ENCODE measurements at regions not wholly inside any gene's neighbourhood (a gene's known extent, or its start where the extent isn't known, plus 50 kb on each side); places are given as distances from the start of the nearest gene placed in this dataset.

DNA sequence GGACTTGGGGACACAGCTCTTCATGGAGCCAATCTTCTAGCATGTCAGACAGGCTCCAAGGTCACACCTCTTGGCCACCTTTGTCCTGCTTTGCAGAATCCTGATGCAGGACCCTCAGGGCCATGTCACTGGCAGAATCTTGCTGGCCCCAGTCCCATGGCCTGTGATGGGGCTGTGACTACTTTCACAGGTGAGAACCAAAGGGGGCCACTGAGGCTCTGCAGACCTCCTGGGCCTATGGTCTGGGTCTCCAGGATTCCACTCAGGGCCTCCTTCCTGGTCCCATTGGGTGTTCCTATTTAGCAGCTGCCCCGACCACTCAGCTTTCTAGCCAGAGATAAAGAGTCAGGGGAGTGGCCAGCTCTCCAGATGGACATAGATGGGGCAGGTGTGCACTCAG, 238.7 kb downstream of the MATN1 start:
- H3K9me3 ChIP-seq (ENCODE audit: insufficient read depth, low read depth, low read length), result peaks cover 16% of the 10 kb centered on the region
- no peaks in the 10 kb centered on the region for H4K20me1 ChIP-seq (ENCODE audit: insufficient read depth, low read length)
- no peak overlapping the region for H2AFZ ChIP-seq (ENCODE audit: low read depth, low read length)
- H3K36me3 Mint-ChIP-seq (ENCODE audit: low read depth, unreplicated experiment), result peaks cover 4% of the 10 kb centered on the region
- no peak overlapping the region for H3K4me3 ChIP-seq (ENCODE audit: insufficient read depth, low read depth, low read length)
- no peaks in the 10 kb centered on the region for H3K36me3 ChIP-seq (ENCODE audit: insufficient read depth, low read length)
- DNase-seq (ENCODE audit: low read depth) (no peak), FAIRE-seq (no peak)
- H3K9ac ChIP-seq (ENCODE audit: low read length), result no peak overlapping the region
- no peaks in the 10 kb centered on the region for H3K4me1 ChIP-seq (ENCODE audit: insufficient read depth, low read length)
- peaks cover 2% of the 10 kb centered on the region for H3K27me3 ChIP-seq (ENCODE audit: insufficient read depth, low read length)
- H3K9me3 Mint-ChIP-seq (ENCODE audit: unreplicated experiment), result peaks cover 26% of the 10 kb centered on the region
- H3K27ac ChIP-seq (ENCODE audit: low read depth, low read length), result no peak overlapping the region
- H3K4me1 Mint-ChIP-seq (ENCODE audit: low read depth, unreplicated experiment), result no peaks in the 10 kb centered on the region
- H3K4me3 Mint-ChIP-seq (ENCODE audit: unreplicated experiment), result no peak overlapping the region
- H3K27me3 Mint-ChIP-seq (ENCODE audit: low read depth, unreplicated experiment), result peaks cover 13% of the 10 kb centered on the region
- H3K4me2 ChIP-seq (ENCODE audit: low read length), result no peak overlapping the region
- TF ChIP-seq EZH2 (IDR thresholded peaks at IDR 0.05; ENCODE audit: insufficient read depth, low read length), result no peak
- TF ChIP-seq, protein P1, sequence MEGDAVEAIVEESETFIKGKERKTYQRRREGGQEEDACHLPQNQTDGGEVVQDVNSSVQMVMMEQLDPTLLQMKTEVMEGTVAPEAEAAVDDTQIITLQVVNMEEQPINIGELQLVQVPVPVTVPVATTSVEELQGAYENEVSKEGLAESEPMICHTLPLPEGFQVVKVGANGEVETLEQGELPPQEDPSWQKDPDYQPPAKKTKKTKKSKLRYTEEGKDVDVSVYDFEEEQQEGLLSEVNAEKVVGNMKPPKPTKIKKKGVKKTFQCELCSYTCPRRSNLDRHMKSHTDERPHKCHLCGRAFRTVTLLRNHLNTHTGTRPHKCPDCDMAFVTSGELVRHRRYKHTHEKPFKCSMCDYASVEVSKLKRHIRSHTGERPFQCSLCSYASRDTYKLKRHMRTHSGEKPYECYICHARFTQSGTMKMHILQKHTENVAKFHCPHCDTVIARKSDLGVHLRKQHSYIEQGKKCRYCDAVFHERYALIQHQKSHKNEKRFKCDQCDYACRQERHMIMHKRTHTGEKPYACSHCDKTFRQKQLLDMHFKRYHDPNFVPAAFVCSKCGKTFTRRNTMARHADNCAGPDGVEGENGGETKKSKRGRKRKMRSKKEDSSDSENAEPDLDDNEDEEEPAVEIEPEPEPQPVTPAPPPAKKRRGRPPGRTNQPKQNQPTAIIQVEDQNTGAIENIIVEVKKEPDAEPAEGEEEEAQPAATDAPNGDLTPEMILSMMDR (IDR thresholded peaks at IDR 0.05; ENCODE audit: insufficient read depth, low read depth, low read length), result no peak
- no peaks in the 10 kb centered on the region for H3K79me2 ChIP-seq (ENCODE audit: insufficient read depth, low read length)
- H3K27ac Mint-ChIP-seq (ENCODE audit: unreplicated experiment), result no peak overlapping the region

DNA sequence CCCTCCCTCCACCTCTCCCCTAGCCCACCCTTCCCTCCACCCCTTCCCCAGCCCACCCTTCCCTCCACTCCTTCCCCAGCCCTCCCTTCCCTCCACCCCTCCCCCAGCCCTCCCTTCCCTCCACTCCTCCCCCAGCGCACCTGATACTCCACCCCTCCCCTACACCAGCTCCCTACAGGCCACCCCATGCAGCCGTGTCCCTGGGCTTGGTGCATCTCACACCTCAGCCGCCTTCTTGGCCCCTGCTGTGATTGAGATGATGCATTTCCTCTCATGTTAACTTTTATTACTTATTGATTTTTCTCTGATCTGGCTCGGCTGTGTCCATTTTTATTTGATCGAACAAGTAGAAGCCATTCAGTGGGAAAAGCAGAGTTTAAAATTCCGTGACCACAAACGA, 243.8 kb downstream of the MATN1 start:
- Histone ChIP-seq H3K4me1 (ENCODE audit: insufficient read depth, low read length) (no peaks in the 10 kb centered on the region), H3K4me3 (ENCODE audit: insufficient read depth, low read depth, low read length) (no peak overlapping the region), H2AFZ (ENCODE audit: low read depth, low read length) (no peak overlapping the region)

More for the DNA sequence above, 243.8 kb downstream of the MATN1 start:
- Histone ChIP-seq H3K27ac (ENCODE audit: low read depth, low read length) (no peak overlapping the region), H3K27me3 (ENCODE audit: insufficient read depth, low read length) (no peaks in the 10 kb centered on the region), H3K36me3 (ENCODE audit: insufficient read depth, low read length) (no peaks in the 10 kb centered on the region), H3K4me2 (ENCODE audit: low read length) (no peak overlapping the region), H4K20me1 (ENCODE audit: insufficient read depth, low read length) (no peaks in the 10 kb centered on the region), H3K9ac (ENCODE audit: low read length) (no peak overlapping the region), H3K9me3 (ENCODE audit: insufficient read depth, low read depth, low read length) (peaks cover 16% of the 10 kb centered on the region), H3K79me2 (ENCODE audit: insufficient read depth, low read length) (no peaks in the 10 kb centered on the region)
- peaks cover 4% of the 10 kb centered on the region for H3K36me3 Mint-ChIP-seq (ENCODE audit: low read depth, unreplicated experiment)
- H3K9me3 Mint-ChIP-seq (ENCODE audit: unreplicated experiment), result peaks cover 30% of the 10 kb centered on the region
- DNase-seq (ENCODE audit: low read depth) (no peak), FAIRE-seq (no peak)
- H3K27me3 Mint-ChIP-seq (ENCODE audit: low read depth, unreplicated experiment), result peaks cover 21% of the 10 kb centered on the region
- TF ChIP-seq EZH2 (IDR thresholded peaks at IDR 0.05; ENCODE audit: insufficient read depth, low read length), result no peak
- TF ChIP-seq, protein P1 (IDR thresholded peaks at IDR 0.05; ENCODE audit: insufficient read depth, low read depth, low read length), result no peak
- no peak overlapping the region for H3K27ac Mint-ChIP-seq (ENCODE audit: unreplicated experiment)
- no peak overlapping the region for H3K4me3 Mint-ChIP-seq (ENCODE audit: unreplicated experiment)
- H3K4me1 Mint-ChIP-seq (ENCODE audit: low read depth, unreplicated experiment), result no peaks in the 10 kb centered on the region
